ENCODE measurements at regions not wholly inside any gene's neighbourhood (a gene's known extent, or its start where the extent isn't known, plus 50 kb on each side); places are given as distances from the start of the nearest gene placed in this dataset.

DNA sequence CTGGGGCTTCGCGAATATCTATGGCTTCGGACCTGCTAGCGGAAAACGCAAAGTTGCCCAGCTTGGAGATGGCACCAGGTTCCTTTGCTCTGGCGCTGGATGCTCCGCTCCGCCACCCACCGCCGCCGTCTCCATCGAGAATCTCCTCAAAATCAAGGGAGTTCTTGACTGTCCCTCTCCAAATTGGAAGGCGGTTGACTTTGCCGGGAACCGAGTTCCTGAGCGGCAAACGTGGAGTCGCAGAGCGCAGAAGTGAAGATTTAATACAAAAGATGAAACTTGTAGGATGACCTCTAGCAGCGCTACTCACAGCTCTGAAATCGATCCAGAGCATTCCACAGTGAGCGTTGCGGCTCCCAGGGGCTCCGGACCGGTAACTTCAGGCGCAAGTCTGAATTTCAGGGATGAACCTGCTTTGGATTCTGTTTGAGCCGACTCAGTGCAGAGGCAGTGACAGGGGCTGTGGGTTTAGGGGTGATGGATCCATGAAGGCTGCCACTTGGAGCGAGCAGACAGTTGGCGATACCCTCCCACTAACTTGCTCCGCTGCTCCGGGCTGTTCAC lies 1641.5 kb upstream of the C9orf72 start (continued):
- TF ChIP-seq, protein P1, sequence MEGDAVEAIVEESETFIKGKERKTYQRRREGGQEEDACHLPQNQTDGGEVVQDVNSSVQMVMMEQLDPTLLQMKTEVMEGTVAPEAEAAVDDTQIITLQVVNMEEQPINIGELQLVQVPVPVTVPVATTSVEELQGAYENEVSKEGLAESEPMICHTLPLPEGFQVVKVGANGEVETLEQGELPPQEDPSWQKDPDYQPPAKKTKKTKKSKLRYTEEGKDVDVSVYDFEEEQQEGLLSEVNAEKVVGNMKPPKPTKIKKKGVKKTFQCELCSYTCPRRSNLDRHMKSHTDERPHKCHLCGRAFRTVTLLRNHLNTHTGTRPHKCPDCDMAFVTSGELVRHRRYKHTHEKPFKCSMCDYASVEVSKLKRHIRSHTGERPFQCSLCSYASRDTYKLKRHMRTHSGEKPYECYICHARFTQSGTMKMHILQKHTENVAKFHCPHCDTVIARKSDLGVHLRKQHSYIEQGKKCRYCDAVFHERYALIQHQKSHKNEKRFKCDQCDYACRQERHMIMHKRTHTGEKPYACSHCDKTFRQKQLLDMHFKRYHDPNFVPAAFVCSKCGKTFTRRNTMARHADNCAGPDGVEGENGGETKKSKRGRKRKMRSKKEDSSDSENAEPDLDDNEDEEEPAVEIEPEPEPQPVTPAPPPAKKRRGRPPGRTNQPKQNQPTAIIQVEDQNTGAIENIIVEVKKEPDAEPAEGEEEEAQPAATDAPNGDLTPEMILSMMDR (IDR thresholded peaks at IDR 0.05 in 2 of 3, conservative IDR thresholded peaks at IDR 0.05 in 1 of 3; ENCODE audit: borderline replicate concordance in 1 of 3, insufficient read depth in 1 of 3, low read depth in 2 of 3, low read length in 2 of 3): no peak
- no peak for TF ChIP-seq SRF (IDR thresholded peaks at IDR 0.05; ENCODE audit: low read depth)
- TF ChIP-seq, protein P2, sequence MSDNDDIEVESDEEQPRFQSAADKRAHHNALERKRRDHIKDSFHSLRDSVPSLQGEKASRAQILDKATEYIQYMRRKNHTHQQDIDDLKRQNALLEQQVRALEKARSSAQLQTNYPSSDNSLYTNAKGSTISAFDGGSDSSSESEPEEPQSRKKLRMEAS (IDR thresholded peaks at IDR 0.05): no peak
- TF ChIP-seq, protein P3, sequence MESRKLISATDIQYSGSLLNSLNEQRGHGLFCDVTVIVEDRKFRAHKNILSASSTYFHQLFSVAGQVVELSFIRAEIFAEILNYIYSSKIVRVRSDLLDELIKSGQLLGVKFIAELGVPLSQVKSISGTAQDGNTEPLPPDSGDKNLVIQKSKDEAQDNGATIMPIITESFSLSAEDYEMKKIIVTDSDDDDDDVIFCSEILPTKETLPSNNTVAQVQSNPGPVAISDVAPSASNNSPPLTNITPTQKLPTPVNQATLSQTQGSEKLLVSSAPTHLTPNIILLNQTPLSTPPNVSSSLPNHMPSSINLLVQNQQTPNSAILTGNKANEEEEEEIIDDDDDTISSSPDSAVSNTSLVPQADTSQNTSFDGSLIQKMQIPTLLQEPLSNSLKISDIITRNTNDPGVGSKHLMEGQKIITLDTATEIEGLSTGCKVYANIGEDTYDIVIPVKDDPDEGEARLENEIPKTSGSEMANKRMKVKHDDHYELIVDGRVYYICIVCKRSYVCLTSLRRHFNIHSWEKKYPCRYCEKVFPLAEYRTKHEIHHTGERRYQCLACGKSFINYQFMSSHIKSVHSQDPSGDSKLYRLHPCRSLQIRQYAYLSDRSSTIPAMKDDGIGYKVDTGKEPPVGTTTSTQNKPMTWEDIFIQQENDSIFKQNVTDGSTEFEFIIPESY (IDR thresholded peaks at IDR 0.05; ENCODE audit: extremely low read depth, insufficient replicate concordance, low read length): no peak
- no peak for TF ChIP-seq SP1 (IDR thresholded peaks at IDR 0.05; ENCODE audit: low read depth)

DNA sequence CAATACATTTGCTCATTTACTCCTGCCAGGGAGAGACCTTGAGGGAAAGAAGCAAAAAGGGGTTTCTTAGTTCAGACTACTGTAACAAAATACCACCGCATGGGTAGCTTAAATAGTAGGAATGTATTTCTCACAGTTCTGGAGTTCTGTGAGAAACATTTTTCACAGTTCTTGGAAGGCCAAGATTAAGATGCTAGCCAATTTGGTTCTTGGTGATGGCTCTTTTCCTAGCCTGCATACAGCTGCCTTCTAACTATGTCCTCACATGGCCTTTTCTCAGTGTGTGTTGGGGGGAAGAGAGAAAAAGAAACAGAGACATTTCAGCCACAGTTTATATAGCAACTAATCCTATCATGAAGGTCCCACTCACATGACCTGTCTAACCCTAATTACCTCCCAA lies 1644.7 kb upstream of the C9orf72 start:
- H3K9ac ChIP-seq (ENCODE audit: low read length): no peak overlapping the region
- no peaks in the 10 kb centered on the region for H3K36me3 ChIP-seq (ENCODE audit: control insufficient read depth in 1 of 2, insufficient read depth in 2 of 2, low read length in 2 of 2)
- H3K9me3 ChIP-seq (ENCODE audit: control insufficient read depth in 1 of 2, insufficient read depth in 1 of 2, low read depth in 1 of 2, low read length in 2 of 2): no peaks in the 10 kb centered on the region
- H2AFZ ChIP-seq (ENCODE audit: low read depth, low read length, poor library complexity, severe bottlenecking): no peak overlapping the region
- H3K27ac ChIP-seq (ENCODE audit: low read depth, low read length): no peak overlapping the region
- ATAC-seq: no peak
- ChIA-PET RAD21 (ENCODE audit: low non-redundant PET in 1 of 2, low total read pairs in 2 of 2, uncharacterized antibody in 2 of 2, unreplicated experiment in 2 of 2) (no interaction called here), CTCF (no interaction called here), POLR2A (no interaction called here)
- no peaks in the 10 kb centered on the region for H3K27me3 ChIP-seq (ENCODE audit: insufficient read depth, low read length)
- no peak for DNase-seq (ENCODE audit: low read depth, low spot score)
- H3K9me2 ChIP-seq (ENCODE audit: insufficient read depth): no peaks in the 10 kb centered on the region
- no peak overlapping the region for H3K4me3 ChIP-seq (replicated peaks in 1 of 2; ENCODE audit: low read depth in 1 of 2, low read length in 2 of 2)
- H3K4me1 ChIP-seq (ENCODE audit: control insufficient read depth in 1 of 2, insufficient read depth in 2 of 2, low read length in 2 of 2): no peaks in the 10 kb centered on the region
- no TSS peak for BruUV-seq (replicated peaks)
- no peaks in the 10 kb centered on the region for H4K20me1 ChIP-seq (ENCODE audit: insufficient read depth)
- intact Hi-C loops (cut with micrococcal nuclease): no loop called here
- no peak overlapping the region for H3K4me2 ChIP-seq (ENCODE audit: low read length)
- TF ChIP-seq, protein P2 (IDR thresholded peaks at IDR 0.05): no peak
- H3K79me2 ChIP-seq (ENCODE audit: insufficient read depth, low read length): no peaks in the 10 kb centered on the region
